ENCODE measurements at regions not wholly inside any gene's neighbourhood (a gene's known extent, or its start where the extent isn't known, plus 50 kb on each side); places are given as distances from the start of the nearest gene placed in this dataset.

GRCh38 chr13:31639443-31640163 is 99.7 kb upstream of the RXFP2 start:
- DNase-seq (ENCODE audit: low spot score) = no peak
- no peak overlapping the region for H3K4me3 Mint-ChIP-seq
- H4K20me1 ChIP-seq (ENCODE audit: low read depth) = no peaks in the 10 kb centered on the region
- H3K4me3 ChIP-seq = no peak overlapping the region
- H3F3A ChIP-seq (ENCODE audit: low read depth) = no peaks in the 10 kb centered on the region
- no peaks in the 10 kb centered on the region for H3K36me3 ChIP-seq
- peaks cover 5% of the 10 kb centered on the region for H3K9me3 ChIP-seq (ENCODE audit: low read depth)
- peaks cover 3% of the 10 kb centered on the region for H3K27me3 Mint-ChIP-seq (ENCODE audit: insufficient read depth, low read depth)
- no peaks in the 10 kb centered on the region for H3K79me2 ChIP-seq (ENCODE audit: low read depth)
- H3K4me1 ChIP-seq = no peaks in the 10 kb centered on the region
- H3K36me3 Mint-ChIP-seq = no peaks in the 10 kb centered on the region
- H3K9me3 Mint-ChIP-seq = peaks cover 24% of the 10 kb centered on the region
- H3K27ac Mint-ChIP-seq = no peak overlapping the region
- H3K4me2 ChIP-seq = no peak overlapping the region
- no peak overlapping the region for H2AFZ ChIP-seq (replicated peaks)
- H3K27ac ChIP-seq = no peak overlapping the region
- H3K27me3 ChIP-seq = no peaks in the 10 kb centered on the region
- TF ChIP-seq EZH2 (IDR thresholded peaks at IDR 0.05) = no peak
- no peak for TF ChIP-seq EZH2phosphoT487 (IDR thresholded peaks at IDR 0.05)
- no peak for TF ChIP-seq CTCF (IDR thresholded peaks at IDR 0.05)
- H3K9ac ChIP-seq = no peak overlapping the region
- H3K4me1 Mint-ChIP-seq = no peaks in the 10 kb centered on the region

GRCh38 chr13:31649766-31650165 is 89.6 kb upstream of the RXFP2 start:
- H3F3A ChIP-seq (ENCODE audit: low read depth) = no peaks in the 10 kb centered on the region
- no peak overlapping the region for H3K9ac ChIP-seq
- H3K9me3 Mint-ChIP-seq = no peaks in the 10 kb centered on the region
- no peak for DNase-seq (ENCODE audit: low spot score)
- H3K4me3 ChIP-seq = no peak overlapping the region
- H3K27me3 ChIP-seq = no peaks in the 10 kb centered on the region
- H3K4me1 ChIP-seq = no peaks in the 10 kb centered on the region
- H2AFZ ChIP-seq (replicated peaks) = no peak overlapping the region
- H3K27me3 Mint-ChIP-seq (ENCODE audit: insufficient read depth, low read depth) = no peaks in the 10 kb centered on the region
- no peak overlapping the region for H3K4me2 ChIP-seq
- H3K36me3 Mint-ChIP-seq = no peaks in the 10 kb centered on the region
- TF ChIP-seq EZH2phosphoT487 (IDR thresholded peaks at IDR 0.05) (no peak), EZH2 (IDR thresholded peaks at IDR 0.05) (no peak), CTCF (IDR thresholded peaks at IDR 0.05) (no peak)
- no peaks in the 10 kb centered on the region for H3K79me2 ChIP-seq (ENCODE audit: low read depth)
- no peaks in the 10 kb centered on the region for H3K9me3 ChIP-seq (ENCODE audit: low read depth)
- no peaks in the 10 kb centered on the region for H3K4me1 Mint-ChIP-seq
- no peaks in the 10 kb centered on the region for H3K36me3 ChIP-seq
- H3K27ac Mint-ChIP-seq = no peak overlapping the region
- H3K27ac ChIP-seq = no peak overlapping the region
- no peaks in the 10 kb centered on the region for H4K20me1 ChIP-seq (ENCODE audit: low read depth)
- no peak overlapping the region for H3K4me3 Mint-ChIP-seq

GRCh38 chr13:31653730-31654129 is 85.6 kb upstream of the RXFP2 start:
- Histone ChIP-seq H3K79me2 (ENCODE audit: low read depth) (no peaks in the 10 kb centered on the region), H3K4me1 (no peaks in the 10 kb centered on the region), H3K4me3 (no peak overlapping the region), H4K20me1 (ENCODE audit: low read depth) (no peaks in the 10 kb centered on the region), H2AFZ (replicated peaks) (no peak overlapping the region), H3F3A (ENCODE audit: low read depth) (no peaks in the 10 kb centered on the region), H3K9ac (no peak overlapping the region), H3K27ac (no peak overlapping the region), H3K27me3 (no peaks in the 10 kb centered on the region), H3K9me3 (ENCODE audit: low read depth) (no peaks in the 10 kb centered on the region), H3K4me2 (no peak overlapping the region), H3K36me3 (no peaks in the 10 kb centered on the region)
- Mint-ChIP-seq H3K4me3 (no peak overlapping the region), H3K4me1 (no peaks in the 10 kb centered on the region), H3K27ac (no peak overlapping the region), H3K36me3 (no peaks in the 10 kb centered on the region), H3K27me3 (ENCODE audit: insufficient read depth, low read depth) (no peaks in the 10 kb centered on the region), H3K9me3 (peaks cover 2% of the 10 kb centered on the region)
- DNase-seq (ENCODE audit: low spot score) = no peak
- TF ChIP-seq EZH2 (IDR thresholded peaks at IDR 0.05) (no peak), CTCF (IDR thresholded peaks at IDR 0.05) (no peak), EZH2phosphoT487 (IDR thresholded peaks at IDR 0.05) (no peak)

All from neural progenitor cell (in vitro differentiated cells).